Stimulated activated CD8-positive, alpha-beta memory T cell treated with anti-CD3 and anti-CD28 coated beads, Interleukin-12 subunit alpha, Interleukin-12 subunit beta, amount 100 ng/mL, for 1 hour (primary cell): ENCODE measurements at regions not wholly inside any gene's neighbourhood (a gene's known extent, or its start where the extent isn't known, plus 50 kb on each side); places are given as distances from the start of the nearest gene placed in this dataset.

Experiments
- DNase-seq: peaks from one replicate; pipeline ENCODE4 v3.0.0-alpha.2; 2020; ENCODE audit warnings: low read depth

DNA sequence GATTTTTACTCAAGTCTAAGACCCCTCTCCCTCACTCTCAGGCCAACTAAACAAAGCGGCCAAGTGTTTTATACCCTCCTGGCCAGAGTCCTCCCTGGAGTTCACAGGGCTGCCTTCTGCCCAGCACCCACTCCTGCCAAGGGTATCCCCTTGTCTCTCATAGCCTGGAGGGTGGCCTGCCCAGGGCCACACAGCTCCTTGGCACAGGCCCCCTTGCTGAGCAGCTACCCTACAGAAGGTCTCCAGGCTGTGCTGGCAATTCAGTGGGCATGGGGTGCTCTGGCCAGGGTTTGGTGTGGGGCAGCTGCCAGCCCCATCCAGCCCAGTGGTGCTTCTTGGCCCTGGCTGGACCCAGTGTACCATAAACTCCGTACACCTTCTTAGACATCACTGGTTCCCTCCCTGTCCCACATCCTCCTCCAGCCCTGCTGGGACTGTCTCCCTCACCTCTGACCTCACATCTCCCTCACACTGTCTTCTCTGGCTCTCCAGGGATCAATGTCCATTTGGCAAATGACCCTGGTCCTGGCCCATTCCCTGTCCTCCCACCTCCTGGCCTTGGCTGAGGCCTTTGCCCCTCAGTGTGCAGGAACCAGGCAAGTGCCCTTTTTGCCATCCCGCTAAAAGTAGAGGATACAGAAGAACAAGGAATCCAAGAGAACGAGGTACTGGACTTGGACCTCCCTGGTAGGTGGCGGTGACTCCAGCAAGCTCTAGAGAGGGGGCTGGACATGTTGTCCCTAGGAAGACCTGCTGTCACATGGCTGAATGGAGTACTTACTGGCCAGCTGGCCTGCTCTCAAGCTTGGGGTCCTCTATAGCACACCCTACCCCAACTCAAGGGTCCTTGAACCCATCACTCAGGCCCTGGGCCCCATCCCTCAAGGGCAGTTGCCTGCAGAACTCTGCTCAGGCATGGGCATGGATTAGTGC lies 50.0 kb upstream of the TRPM1 start:
- DNase-seq, result no peak

DNA sequence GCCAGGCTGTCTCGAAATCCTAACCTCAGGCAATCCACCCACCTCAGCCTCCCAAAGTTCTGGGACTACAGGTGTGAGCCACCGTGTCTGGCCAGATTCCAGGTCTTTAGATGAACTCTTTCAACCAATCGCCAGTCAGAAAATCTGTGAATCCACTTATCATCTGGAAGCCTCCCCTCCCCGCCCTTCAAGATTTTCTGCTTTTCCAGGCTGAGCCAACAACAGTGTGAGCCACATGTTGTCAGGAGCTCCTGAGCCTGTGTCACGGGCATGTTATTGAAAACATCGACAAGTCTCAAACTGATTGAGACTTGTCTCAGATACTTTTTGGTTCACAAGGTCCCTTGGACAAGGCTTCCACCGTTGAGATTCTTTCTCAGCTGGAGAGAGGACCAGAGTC lies 52.0 kb upstream of the TRPM1 start:
- DNase-seq, result no peak

DNA sequence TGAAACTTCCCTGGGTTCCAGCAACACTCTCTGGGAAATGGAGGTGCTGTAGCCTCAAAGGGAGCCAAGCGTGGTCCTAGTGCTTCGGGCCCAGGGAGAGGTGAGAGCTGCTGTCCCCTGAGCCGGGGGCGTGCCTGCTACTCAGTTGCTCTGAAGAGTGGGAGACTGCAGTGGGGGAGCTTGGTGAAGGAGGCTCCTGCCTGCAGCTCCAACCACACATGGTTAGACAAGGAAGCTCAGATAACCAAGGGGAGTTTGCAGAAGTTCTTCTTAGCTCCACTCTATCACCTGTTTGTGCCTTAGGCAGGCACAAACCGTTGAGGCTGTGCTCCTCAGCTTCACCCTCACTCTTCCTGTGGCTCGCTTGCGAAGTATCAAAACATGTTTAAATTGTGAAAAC lies 53.6 kb upstream of the TRPM1 start:
- no peak for DNase-seq

DNA sequence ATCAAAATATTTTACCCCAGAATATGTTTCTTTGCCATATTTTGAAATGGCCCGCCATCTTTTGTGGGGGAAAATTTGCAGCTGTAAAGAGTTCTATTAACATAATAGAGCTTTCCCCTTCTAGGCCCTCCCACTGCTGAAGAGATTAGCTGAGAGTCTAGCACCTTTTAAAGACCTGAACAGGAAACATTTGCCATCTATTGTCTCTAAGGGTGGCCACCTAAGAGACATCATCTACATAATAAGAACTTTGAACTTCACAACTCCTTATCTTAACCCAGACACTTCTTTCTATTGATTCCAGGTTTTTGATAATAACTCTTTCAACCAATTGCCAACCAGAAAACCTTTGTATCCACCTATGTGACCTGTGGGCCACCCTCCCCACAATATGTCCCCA lies 54.7 kb upstream of the TRPM1 start:
- DNase-seq, result no peak

DNA sequence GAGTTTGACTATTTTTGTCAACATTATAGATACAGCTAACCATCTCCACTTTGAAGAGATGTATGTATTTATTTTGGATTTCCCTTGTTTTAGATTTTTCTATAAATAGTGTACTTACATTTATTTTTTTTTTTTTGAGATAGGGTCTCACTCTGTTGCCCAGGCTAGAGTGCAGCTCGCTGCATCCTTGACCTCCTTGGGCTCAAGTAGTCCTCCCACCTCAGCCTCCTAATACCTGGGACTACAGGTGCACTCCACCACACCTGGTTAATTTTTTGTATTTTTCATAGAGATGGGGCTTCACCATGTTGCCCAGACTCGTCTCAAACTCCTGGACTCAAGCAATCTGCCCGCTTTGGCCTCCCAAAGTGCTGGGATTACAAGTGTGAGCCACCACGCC lies 55.3 kb upstream of the TRPM1 start:
- DNase-seq, result no peak

DNA sequence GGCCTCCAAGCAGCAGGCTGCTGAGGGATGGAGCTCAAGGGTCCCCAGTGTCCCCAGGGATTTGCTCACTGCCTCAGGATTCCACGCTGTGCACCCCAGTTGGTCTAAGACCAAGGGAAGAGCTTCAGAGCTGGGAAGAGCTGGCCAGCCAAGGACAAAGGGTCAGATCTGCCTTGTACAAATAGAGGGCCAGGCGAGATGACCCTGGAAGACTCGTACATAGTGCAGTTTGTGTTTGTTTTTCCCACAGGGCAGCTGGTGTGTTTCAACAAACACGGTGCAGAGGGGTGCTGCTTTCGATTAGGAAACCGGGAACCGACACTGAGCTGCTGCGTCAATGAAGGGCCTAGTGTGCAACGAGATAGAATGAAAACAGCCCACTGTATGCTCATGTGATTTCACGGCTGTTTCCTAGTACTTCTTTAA lies 56.1 kb upstream of the TRPM1 start:
- no peak for DNase-seq

DNA sequence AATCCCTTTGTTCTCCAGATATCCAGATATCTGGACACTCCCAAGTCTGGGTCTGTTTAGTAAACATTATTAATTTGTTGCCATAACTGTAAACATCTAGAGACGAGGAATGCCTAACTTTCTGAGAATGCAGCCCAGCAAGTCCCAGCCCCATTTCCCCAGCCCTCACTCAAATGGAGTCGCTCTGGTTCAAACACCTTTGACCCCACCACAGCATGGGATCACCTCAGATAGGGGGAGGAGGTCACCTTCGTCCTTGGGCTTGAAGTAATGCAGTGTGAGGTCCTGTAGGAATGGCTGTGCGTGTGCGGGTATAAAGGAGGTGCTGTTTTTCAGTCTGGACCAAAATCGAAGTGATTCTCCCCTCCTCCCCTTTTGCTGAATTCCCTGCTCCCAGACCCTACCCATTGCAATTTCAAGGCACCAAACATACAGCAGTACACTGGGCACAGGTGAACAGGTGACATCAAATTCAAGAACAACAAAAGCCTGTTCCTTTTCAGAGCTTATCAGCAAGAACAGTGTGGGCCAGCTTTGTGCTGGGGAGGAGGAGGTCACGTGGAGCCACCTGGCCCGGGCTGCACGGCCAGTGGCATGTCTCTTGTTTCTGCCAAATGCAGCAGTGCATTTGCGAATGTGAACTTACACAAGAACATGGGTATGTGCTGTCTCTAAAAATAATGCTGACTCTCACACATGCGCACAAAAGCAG lies 57.5 kb upstream of the TRPM1 start:
- no peak for DNase-seq

DNA sequence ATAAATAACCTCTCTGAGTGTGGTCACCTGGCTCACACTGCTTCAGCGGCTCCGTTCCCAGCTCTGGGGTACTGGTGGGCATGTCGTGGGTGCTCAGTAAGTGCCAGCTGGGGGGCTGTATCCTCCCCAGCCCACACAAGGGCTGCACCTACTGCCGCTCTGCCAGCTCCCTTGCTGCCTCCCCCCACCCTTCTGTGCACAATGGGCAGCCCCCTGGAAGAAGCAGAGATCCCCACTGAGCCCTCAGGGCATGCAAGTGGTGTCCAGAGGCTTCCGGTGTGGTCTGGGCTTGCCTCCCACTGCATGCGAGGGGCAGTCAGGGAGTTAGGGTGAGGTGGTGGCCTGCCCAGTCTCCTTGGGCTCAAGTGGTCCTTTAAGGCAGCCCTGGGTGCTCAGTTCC lies 58.3 kb upstream of the TRPM1 start:
- no peak for DNase-seq

DNA sequence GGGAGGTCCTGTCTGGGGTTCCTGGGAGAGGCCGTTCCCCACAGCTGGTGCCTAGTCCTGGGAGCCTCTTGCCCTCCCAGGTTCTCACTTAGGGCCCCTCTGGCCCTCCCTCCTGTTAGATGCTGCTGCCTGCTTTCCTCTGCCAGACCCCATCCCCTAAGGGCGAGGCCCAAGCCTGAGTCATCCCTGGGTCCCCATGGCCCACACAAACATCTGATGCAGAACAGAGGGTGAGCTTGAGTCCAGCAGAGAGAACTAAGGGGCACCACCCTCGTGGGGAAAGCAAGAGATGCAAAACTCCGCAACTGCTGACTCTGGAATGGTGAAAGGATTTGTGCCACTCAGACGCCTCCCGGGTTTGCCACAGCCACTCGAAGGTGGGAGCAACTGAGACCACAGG lies 58.8 kb upstream of the TRPM1 start:
- DNase-seq, result no peak

DNA sequence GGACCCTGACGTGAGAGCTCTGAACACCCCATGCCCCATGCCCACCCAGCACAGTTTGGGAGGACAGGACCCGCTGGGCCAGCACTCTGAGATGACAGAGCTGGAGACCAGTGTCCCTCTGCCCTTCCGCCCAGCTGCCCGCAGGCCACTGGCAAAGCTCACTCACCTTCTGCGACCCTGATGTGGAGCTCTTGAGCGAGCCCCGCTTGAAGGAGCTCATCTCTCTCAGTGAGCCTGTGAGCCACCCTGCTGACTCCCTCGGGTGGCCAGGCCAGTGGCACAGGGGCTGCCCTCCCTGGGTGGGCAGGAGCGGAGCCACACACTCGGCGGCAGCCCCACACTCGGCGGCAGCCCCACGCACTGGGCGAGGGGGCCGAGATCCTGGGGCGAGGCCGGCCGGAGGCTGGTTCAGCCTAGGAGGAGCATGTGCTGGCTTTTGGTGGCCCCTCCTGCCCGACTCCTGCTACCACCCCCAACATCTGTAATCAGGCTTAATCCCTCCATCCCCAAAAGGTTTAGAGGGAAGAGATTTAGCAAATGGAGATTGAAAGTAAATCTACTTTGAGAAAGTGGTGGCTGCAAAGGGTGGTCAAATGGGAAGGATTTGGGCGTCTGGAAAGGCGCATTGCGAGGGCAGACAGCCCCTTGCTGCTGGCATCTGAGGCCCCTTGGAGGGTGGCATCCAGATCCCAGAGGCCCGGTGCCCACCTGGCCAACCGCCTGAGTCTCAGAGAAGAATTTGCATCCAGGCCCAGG lies 59.4 kb upstream of the TRPM1 start:
- no peak for DNase-seq

DNA sequence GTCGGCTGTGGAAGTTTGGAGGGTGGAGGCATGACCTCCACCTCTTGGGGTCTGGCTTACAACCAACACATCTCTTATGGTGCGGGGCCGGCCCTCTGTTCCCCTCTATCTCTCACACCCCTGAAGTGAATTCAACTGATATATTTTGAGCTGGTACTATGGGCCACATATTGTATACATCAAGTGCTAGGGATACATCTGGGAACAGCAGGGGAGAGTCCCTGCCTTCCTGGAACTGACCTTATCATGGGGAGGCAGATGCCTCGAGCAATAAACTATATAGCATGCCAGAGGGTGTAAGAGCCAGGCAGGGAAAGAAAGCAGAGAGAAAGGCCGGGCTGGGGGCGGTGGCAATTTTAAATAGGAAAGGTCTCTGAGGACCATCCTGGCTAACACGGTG lies 60.4 kb upstream of the TRPM1 start:
- DNase-seq, result no peak

DNA sequence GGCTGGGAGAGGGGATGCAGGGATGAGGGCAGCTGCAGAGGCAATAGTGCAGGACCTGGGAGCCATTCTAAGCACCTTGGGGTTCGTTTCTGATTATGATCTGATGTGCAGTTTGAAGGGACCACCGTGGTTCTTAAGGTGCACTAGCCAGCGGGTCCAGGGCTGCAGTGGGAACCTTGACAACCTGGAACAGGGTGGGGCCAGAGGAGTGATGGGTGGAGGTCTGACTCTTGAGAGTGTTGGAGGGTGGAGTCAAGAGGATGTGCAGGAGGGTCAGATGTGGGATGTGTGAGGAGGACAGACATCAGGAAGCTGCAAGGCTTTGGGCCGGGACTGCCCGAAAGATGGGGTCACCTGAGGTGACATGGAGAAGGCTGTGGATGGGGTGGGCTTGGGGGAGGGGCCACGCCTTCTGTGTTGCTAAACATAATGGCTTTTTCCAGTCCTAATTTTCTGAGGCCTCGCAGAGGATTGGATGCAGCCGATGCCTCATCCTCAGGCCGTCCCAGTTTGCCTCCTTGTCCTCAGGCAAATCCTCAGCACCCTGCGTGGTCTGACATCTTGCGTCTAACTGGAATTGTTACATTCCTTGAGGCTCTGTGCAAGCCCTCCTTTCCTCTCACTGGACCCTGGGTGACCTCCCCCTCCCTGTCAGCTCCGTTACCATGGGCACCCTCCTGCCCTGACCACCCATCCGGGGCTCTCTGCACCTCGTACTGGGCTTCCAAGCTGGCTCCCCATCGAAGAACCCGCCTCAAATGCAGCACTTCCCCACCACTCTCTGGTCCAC lies 61.4 kb upstream of the TRPM1 start:
- DNase-seq, result no peak

DNA sequence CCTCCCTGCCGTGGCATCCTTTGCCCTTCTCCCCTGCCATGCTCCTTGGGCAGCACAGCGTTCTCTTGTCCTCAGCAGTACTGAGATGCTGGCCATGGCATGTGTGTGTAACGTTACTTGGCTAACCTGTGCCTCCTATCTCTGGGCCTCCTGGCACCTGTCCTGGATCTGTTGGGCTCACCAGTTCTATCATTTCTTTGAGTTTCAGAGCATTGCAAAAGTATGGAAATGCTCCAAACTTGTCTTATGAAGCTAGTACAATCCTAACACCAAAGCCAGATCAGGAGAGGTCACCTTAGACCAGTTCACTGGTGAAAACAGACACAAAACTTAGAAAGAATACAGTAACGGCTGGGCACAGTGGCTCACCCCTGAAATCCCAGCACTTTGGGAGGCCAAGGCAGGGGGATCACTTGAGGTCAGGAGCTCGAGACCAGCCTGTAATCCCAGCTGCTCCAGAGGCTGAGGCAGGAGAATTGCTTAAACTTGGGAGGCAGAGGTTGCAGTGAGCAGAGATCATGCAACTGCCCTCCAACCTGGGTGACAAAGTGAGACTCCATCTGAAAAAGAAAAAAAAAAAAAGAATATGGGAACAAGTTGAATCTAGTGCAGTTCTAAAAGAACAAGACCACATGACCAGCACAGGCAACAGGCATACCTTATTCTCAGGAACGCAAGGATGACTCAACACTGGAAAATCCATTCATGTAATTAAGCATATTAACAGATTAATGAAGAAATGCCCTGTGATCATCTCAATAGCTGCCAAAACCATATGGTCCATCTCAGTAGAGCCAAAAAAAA lies 62.4 kb upstream of the TRPM1 start:
- DNase-seq, result no peak

DNA sequence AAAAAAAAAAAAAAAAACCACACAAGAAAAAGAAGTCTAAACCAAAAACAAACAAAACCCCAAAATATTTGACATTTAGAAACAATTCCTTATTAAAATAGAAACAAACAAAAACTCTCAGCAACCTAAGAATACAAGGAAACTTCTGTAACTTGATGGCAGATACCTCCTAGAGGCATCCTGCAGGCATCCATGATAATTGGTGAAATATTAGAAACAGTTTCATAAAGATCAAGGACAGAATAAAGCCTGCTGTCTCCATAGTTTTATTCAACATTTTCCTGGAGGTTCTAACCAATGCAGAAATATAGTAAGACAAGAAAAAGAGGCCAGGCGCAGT lies 63.0 kb upstream of the TRPM1 start:
- DNase-seq, result no peak

DNA sequence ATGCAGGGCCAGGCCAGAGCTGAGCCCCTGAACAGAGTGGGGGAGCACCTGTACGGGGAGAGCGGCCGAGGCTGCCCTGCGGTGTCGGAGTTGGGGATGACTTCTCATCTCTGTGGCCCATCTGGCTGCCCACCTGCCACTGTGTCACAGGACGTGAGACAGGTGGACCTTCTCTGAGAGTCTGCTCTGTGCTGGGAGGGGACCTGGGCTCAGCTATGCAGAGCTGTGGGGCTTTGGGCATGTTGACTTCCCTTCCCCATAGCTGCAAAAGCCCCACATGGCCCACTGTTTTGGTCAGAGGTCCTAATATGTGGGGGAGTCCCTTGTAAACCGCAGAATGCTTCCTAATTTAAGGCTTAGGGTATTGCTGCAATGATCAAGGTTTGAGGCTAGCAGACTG lies 68.0 kb upstream of the TRPM1 start:
- DNase-seq, result no peak

DNA sequence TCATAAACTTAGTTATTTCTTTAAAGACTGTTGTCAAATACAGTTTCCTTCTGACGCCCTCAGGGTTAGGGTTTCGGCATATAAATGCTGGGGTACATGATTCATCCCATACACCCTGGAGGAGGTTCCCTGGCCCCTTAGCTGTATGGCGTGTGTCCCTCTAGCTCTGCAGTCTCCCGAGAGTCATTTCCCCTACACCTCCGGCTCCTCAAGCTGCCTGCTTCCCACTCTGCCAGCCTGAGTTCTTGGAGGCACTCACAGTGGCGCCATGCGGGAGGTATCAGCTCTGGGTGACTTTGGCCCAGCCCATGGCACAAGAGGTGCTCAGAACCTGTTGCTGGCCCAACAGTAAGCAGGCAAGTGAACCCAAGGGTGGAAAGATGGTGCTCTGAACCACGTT lies 70.2 kb upstream of the TRPM1 start:
- DNase-seq, result no peak

DNA sequence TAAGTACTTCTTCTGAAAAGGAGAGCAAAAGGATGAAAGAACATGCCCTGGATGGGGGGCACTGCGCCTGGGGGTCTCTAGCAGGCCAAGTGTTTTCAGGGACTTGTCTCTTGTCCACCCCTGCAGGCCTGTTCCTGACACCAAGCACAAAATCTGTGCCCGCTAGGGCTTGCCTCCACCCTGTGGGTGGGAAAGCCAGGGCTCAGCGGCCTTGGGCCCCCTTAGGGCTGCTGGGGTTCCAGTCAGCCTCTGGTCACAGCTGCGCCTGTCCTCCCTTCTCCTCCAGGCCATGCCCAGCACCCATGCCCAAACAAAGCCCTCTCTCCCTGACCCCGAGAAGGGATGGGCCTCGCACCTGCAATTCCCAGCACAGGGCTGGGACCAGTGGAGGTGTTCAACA lies 71.1 kb upstream of the TRPM1 start:
- no peak for DNase-seq

DNA sequence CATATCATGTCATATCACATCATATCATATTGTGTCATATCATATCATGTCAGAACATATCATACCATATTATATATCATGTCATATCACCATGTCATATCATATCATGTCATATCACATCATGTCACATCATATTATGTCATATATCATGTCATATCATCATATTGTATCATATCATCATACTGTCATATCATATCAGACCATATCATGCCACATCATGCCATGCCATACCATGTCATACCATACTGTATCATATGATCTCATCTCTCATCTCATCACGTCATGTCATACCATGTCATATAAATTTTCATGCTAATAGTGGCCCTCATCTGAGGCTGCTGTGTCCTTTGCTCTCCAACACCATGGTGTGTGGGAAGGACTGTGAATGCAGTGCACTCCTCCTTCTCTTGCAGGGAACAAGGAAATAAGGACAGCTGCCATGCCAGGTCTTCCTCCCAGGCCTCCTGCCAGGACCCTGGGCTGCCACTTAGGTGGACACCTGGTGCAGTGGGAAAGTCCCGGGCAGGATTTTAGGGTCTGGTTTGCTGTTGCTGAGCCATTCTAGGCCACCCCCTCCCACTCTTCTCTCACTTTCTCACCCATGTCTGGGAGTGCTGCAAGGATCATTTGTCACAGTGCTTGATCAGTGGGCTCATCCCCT lies 72.4 kb upstream of the TRPM1 start:
- DNase-seq, result no peak

DNA sequence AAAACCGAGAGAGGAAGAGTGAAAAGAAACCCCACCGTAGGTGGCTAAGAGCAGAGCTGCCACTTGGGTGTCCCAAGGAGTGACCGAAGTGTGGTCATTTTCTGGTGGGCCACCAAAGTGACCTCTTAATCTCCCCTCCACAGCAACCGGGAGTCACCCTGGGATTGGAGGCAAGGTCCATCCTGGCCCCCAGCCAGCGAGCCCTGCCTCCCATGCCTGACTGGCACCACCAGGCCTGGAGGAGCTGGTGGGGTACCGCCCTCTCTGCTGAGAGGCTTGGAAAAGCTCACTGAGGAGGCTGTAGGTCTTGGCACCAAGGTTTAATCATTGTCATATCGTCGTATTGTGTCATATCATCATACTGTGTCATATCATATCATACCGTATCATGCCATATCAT lies 74.0 kb upstream of the TRPM1 start:
- no peak for DNase-seq

DNA sequence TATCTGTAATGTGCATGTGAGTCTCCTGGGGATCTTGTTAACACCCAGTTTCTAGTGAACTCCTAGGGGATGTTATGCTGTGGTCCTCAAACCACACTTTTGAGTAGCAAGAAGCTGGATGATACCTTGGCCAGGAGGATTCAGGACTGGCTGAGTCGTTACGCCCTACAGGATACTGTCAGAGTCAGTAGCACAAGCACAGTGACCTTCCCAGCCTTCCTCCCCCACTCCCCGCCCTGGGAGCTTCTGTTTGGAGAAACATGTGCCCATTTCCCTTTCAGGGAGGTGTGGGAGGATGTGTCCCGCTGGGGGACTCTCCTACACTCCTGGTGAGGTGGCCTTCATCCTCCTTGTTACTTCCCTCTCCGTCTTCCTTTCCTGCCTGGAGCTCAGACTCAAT lies 76.4 kb upstream of the TRPM1 start:
- DNase-seq, result no peak

DNA sequence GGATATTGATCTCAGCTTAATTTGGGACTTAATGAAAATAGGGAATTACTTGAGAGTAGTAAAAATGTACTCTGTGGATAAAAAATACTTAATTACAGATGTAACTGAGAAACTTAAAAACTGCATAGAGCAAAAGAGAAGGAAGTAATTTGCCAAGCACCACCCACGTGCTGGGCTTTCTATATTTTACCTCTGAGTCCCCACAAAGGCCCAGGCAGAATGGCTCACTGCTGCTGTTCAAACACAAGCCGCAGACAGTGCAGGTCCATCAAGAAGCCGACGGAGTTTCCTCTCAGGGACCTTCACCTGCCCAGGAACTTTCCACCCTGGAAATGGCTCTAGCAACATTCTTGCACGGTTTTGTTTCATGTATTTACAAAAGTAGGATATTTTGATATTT lies 77.2 kb upstream of the TRPM1 start:
- DNase-seq, result no peak
